ENCODE measurements at regions not wholly inside any gene's neighbourhood (a gene's known extent, or its start where the extent isn't known, plus 50 kb on each side); places are given as distances from the start of the nearest gene placed in this dataset.
"Not testable (repeated sequence)": the region's sequence is repeated elsewhere in the genome, so short reads cannot be mapped to it uniquely, and the experiment has no call there.

DNA sequence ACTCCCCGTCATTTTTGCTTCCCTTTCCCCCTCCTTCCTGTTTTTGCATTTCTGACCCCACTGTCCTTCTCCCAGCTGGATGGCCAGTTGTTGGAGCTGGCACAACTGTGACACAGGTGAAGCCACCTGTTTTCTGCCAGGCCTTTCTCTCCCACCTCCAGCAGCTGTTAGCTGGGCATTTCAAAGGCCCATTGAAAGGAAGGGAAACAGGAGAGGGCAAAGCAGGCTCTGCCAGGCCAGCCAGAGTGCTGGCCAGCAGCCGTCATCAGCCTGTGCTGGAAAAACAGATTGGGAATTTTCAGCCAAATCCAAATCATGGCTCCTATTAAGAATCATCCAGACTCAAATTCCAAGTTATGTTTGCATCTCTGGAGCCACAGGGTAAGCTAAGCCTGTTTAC, 155.2 kb upstream of the C2CD4B start:
- DNase-seq (ENCODE audit: low read depth in 3 of 3): no peak

DNA sequence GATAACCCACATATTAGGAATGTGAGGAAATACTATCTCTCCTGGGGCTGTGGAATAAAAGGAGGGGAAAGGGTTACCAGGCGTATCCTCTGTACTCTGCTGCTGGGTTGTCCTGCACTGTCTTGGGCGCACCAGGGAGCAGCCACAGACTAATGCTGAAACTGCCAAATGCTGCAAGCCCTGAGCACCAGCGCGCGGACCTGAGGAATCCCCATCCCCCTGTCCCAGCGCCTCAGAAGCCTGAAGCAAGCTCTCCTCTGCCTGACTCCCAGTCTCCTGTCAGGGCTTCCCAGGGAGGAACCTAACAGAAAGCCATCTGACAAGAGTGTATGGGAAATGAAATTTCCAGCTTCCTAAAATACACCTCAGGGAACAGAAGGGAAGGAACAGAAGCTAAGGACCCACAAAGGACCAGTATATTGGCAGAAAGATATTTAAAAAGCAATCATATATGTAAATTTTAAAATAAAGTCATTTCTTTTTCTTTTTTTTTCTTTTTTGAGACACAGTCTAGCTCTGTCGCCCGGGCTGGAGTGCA, 158.3 kb upstream of the C2CD4B start:
- no peak for DNase-seq (ENCODE audit: low read depth in 3 of 3)

DNA sequence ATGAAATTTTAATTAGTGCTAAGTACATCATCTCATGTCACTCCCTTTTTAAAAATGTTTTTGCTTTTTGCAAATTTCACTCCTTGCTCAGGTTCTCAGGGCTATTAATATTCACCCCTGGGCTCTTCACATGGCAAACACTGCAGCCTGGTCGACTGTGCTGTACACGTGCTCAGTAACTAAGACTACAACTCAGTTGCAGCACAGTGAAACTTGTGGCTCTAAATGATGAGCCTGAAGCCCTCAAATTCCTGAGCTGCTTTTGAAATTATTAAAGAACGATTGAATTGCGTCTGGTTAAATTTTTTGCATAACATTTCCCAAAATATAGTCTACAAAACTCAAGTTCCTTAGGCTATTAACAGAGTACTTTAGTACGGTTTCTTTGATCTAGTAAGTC, 159.3 kb upstream of the C2CD4B start:
- no peak for DNase-seq (ENCODE audit: low read depth in 3 of 3)

DNA sequence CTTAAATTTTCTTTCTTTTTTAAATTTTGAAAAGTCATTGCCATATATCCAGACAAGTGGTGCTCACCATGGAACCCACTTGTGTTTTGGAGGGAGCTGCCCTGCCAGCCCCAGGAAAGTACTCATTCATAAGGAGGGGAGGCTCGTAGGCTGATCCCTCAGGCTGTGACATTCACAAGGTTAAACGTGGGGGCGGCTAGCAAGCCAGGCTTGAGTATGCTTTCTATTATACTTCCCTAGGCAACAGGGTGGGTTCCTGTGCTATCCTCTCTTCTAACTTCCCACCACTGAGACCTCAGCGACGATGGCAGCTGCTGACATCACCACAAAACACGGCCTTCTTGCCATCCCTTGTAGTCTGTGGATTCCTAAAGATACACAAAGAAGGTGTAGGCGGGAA, 160.5 kb upstream of the C2CD4B start:
- no peak for DNase-seq (ENCODE audit: low read depth in 3 of 3)

DNA sequence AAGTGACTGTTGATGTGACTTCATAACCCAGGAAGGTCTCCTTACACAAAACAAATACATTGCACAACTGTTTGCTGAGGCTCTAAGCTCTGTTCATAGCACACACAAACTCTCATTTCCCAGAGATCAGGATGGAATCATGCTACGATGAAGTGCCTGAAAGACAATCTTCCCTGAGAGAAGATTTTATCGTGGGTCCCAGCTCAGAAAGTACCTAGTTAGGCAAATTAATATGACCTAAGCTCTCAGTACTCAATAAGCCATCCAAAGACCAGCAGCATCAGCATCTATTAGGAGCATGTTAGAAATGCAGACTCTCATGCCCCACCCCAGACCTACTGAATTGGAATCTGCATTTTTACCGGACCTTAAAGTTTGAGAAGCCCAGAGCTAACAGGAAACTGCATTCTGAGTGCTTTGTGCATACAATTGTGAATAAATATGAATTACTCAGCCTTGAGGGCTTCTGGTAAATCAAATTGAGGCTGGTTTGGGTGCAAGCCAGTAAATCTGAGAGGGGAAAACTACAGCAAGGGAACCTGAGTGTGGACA, 161.5 kb upstream of the C2CD4B start:
- DNase-seq (ENCODE audit: low read depth in 3 of 3): no peak

DNA sequence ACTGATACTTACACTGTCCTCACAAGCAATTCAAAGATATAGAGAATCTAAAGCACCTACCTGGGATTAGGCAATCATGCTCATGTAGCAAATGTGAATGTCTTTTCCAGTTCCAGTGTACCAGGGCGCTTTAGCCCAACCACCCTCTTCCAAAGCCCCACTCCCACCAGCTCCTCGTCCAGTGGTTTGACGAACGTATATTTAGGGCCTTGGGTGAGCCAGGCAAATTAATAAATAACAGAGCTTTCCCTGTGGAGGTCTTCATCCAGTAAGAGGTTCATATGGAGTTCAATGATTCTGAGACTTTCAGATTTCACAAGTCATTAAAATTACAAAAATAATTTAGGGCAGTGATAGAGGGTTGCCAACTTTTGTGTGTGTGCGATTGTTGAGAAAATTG, 162.3 kb upstream of the C2CD4B start:
- DNase-seq (ENCODE audit: low read depth in 3 of 3): no peak

DNA sequence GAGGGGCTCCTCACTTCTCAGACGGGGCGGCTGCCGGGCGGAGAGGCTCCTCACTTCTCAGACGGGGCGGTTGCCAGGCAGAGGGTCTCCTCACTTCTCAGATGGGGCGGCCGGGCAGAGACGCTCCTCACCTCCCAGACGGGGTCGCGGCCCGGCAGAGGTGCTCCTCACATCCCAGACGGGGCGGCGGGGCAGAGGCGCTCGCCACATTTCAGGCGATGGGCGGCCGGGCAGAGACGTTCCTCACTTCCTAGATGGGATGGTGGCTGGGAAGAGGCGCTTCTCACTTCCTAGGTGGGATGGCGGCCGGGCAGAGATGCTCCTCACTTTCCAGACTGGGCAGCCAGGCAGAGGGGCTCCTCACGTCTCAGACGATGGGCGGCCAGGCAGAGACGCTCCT, 167.4 kb upstream of the C2CD4B start:
- not testable (repeated sequence) for DNase-seq (ENCODE audit: low read depth in 3 of 3)

DNA sequence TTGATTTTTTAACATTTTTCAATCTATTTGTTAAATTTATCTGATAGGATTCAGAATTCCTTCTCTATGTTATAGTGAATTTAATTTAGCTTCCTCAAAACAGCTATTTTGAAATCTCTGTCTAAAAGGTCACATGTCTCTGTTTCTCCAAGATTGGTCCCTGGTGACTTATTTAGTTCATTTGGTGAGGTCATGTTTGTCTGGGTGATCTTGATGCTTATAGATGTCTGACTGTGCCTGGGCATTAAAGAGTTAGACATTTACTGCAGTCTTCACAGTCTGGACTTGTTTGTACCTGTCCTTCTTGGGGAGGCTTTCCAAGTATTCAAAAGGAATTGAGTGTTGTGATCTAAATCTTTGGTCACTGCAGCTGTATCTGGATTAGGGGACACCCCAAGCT, 169.5 kb upstream of the C2CD4B start:
- DNase-seq (ENCODE audit: low read depth in 3 of 3): no peak

DNA sequence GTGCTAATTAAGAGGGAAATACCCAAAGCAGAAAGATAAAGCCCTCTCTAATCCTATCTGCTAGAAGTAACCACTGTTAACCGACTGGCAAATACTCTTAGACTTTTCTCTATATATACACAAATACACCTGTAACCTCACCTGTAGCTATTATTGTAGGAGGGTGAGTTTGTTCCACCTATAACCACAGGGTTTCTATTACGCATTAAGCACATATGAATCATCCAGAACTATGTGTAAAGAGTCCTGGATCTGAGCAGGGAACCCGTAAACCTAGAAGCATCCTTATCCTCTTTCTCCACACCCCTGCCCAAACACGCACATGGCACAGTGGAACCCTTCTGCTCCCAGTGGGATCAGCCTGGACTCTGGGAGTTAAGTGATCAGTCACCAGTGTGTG, 172.8 kb upstream of the C2CD4B start:
- no peak for DNase-seq (ENCODE audit: low read depth in 3 of 3)

DNA sequence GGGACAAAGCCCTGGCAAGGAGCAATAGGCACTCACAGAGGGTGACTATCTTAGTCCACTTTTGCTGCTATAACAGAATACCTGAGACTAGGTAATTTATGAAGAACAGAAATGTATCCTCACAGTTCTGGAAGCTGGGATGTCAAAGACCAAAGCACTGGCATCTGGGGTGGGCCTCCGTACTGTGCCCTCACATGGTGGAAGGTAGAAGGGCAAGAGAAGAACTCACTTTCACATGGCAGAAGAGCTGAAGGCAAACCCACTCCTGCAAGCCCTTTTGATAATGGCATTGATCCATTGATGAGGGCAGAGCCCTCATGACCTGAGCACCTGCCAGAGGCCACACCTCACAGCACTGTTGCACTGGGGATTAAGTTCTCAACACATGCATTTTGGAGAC, 173.4 kb upstream of the C2CD4B start:
- no peak for DNase-seq (ENCODE audit: low read depth in 3 of 3)

DNA sequence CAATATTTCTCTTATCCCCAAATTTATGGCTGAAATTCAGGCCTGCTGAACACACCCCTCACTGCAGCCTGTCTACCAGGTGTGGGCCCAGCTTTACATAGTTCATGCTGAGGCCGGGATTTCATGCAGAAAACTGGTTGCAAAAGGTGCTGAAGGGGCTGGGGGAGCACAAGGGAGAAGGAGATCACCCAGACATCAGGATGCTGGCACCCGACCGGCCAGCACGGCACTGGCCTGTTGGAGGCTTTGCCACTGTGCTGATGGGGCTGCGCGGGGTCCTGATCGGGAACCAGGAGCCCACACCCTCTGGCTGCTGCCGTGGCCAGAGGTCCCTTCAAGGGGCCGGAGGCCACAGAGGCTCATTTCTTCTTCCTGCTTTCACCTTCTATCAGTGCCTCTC, 177.9 kb upstream of the C2CD4B start:
- no peak for DNase-seq (ENCODE audit: low read depth in 3 of 3)

DNA sequence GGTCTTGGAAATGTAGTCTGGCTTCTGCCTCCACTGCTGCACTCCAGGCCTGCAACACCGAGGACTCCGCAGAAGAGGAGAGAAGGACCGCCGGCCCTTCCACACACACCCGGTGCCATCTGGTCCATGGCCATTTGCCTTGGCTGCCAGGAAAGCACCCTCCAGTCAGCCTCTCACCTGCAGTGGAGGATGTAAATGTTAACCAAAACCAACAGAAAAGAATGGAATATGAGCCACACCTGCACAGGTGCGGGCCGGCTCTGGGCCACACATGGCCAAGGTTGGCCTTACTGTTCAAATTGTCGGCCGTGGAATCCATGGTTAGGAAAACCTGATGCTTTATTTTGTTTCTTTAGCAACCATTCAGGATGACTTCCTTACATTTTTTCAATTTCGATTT, 178.3 kb upstream of the C2CD4B start:
- DNase-seq (ENCODE audit: low read depth in 3 of 3): no peak

DNA sequence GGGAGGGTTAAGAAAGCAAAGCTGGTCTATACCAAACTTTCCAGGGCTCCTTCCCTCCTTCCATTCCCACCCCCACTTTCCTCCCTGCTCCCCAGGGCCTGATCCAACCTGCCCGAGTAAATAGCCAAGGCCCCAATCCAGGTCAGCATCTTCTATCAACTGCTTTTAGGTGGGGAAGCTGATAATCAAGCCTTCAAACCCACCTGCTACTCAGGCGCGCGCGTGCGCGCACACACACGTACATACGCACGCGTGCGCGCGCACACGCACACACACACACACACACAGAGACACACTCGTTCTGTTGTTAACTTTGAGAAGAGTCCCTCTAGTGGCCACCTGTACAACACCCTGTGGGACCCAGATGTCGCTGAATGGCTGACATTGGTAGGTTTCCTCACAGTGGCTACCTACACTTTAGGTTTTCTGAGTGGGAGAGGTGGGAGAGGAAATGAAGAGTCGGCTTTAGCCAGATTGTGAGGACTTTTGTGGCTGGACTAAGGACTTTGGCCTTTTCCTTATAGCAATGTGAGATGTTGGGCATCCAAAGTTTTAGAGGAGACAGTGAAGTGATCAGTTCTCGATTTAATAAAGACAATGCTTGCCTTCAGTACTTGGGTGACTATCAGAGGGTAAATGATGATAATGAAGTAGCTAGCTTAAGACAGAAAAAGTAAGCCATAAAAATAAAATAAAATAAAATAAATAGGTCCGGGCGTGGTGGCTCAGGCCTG, 179.9 kb upstream of the C2CD4B start:
- DNase-seq (ENCODE audit: low read depth in 3 of 3): peak; percentile 12 to 39 (median 27)

DNA sequence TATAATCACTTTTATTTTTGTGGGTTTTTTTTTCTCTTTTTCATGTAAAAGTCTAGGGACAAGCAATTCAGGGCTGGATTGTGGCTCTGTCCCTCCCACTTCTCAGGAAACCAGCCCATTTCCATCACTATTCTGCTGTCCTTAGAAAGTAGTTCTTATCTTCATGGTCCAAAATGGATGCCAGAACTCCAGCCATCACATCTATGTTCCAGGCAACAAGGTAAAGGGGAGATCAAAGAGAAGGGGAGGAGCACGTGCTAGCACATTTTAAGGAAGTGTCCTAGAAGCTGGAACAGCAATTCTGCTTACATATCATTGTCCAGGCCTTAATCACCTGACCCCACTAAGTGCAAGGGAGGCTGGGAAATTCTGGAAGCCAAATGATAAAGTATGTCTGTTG, 181.1 kb upstream of the C2CD4B start:
- no peak for DNase-seq (ENCODE audit: low read depth in 3 of 3)

DNA sequence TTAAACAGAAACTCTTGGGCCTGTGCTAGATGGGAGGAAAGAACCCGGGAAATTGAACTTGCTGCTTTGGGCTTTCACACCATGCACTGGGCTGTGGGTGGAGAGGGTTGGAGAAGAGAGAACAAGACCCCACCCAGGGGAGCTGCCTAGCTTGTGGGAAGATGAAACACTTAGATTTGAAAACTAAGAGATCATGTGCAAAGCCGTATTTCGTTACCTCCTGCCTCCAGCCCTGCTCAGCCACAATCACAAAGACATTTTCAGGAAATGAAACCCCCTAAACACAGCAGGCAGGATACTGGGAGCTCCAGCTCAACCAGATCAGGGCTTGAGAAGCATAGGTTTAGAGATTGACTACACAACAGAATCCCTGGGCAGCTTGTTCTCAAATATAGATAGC, 183.0 kb upstream of the C2CD4B start:
- no peak for DNase-seq (ENCODE audit: low read depth in 3 of 3)

DNA sequence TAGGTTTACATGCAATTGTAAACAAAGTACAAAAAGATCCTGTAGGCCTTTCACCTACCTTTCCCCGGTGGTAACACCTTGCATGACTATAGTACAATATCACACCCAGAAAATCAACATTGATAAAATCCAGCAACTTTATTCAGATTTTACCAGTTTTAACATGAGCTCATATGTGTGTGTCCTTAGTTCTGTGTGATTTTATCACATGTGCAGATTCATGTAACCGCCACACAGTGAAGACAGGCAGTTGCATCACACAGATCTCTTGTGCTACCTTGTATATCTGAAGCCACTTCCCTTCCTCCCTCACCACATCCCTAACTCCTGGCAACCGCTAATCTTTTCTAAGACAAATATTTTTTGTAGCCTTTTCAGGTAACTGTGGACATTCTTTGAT, 183.5 kb upstream of the C2CD4B start:
- DNase-seq (ENCODE audit: low read depth in 3 of 3): no peak

DNA sequence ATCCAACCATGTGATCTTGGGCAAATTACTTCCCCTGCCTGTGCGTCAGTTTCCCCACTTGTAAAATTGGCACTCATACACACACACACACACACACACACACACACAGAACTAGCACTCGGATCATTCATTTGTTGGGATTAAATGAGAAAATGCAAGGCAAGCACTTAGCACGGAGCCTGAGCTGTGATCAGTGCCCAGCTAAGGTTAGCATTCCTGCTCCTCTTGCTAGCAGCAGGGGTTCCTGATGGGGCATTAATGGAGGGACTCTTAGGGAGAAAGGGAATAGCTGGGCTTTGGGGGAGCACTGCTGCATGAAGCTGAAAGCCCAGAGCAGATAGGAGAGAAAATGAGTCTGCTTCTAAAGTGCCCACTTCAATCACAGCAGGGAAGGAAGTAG, 187.7 kb upstream of the C2CD4B start:
- no peak for DNase-seq (ENCODE audit: low read depth in 3 of 3)

DNA sequence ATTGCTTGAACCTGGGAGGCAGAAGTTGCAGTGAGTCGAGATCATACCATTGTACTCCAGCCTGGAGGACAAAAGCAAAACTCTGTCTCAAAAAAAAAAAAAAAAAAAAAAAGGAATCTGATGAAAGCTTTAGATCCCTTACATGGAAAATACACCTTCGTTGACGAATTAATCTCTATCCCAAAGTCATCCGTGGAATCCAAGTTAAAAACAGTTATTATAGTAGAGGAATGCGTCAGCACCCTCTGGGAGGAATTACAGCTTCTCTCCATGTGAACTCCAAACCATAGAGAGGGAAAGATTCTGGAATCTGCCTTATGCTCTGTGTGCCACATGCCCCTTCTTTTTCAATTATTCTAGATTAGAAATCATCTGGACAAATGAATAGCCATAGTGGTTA, 192.3 kb upstream of the C2CD4B start:
- no peak for DNase-seq (ENCODE audit: low read depth in 3 of 3)

DNA sequence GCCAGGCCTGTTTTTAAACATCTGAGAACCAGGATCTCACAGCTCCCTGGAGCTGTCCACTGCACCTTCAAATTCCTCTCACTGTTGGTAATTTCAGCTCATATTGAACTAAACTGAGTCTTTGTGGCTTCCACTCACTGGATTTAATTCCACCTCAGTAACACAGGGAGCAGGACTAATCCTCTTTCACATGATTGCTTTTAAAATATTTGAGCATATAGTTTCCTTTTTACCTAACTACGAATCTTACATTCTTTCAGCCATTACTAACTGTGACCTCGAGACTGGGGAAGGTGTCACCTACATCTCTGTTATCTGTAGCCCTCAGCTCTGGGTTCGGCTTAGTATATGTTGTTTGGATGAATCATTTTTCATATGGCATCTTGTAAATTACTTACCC, 194.3 kb upstream of the C2CD4B start:
- no peak for DNase-seq (ENCODE audit: low read depth in 3 of 3)

DNA sequence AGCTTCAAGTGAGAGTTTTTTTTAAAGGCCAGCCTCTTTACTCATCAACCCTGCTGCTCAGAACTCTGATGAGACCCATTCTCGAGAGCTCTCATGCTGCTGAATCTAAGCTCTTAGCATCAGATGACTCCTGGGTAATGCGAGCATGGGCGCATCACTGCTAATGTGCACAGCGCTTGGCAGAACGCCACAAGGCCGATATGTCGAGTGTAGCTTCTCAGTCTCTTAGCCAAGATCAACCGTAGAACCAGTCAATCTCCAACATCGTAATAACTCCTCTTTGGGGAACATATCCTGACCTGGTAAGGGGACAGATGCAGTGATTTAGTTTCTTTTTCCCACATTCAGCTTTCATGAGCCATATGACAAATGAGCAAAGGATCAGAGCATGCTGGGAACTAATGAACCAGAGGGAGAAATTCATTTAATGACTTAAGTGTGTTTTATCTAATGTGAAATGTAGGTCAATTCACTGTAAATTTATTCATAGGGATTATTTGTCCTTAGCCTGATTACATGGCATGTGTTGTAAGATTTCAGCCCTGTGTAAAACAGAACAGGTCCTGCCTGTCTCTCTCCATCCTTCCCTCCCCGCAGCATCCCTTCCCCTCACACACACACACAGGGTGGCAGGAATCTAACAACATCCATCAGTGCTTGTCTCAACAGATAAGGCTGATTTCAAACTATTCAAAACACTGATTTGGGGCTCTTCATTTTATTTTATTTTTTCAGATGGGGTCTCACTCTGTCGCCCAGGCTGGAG, 195.4 kb upstream of the C2CD4B start:
- no peak for DNase-seq (ENCODE audit: low read depth in 3 of 3)

DNA sequence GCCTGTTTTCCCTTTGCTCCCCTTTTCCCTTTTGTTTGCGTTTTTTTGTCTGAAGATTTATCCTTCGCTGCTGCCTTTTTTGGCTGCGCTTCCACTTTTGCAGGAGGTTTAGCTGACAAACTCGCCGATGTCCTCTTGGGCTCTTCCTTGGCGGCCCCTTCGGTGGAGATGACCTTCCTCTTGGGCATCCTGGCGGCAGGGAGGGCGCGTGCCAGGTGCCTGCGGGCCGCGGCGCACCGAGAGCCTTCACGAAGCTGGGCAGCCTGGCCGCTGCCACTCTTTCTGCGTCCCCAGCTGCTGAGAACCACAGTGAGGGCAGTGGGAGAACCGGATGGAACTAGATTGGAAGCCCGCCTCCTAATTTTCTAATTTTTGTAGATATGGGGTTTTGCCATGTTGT, 197.1 kb upstream of the C2CD4B start:
- no peak for DNase-seq (ENCODE audit: low read depth in 3 of 3)

DNA sequence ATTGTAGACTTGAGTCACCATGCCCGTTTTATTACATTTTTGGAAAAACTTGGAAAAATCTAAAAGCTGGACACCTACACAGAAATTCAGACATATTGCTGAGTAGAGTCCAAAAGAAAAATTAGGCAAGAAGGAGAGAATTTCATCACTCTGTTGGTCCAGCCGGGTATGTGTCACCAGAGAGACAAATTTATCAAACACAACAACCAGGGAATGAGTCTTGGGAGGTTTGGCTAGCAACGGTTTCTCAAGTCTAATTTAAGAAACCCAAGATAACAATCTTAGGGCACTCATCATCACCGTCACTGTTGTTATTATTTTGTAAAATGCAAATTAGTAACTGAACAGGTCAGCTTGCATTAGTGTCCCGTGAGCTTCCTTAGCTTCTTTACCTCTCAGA, 197.5 kb upstream of the C2CD4B start:
- DNase-seq (ENCODE audit: low read depth in 3 of 3): no peak

DNA sequence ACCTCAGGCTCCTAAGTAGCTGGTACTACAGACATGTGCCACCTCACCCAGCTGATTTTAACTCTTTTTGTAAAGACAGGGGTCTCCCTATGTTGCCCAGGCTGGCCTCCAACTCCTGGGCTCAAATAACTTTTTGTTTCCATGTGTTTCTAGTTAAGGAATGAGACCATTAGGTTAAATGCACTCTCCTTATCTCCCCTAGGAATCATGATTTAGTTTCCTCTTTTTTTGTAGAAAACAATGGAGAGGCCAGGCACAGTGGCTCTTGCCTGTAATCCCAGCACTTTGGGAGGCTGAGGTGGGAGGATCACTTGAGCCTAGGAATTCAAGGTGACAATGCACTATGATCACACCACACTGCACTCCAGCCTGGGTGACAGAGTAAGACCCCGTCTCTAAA, 198.8 kb upstream of the C2CD4B start:
- DNase-seq (ENCODE audit: low read depth in 3 of 3): no peak

Data from stimulated activated CD4-positive, alpha-beta T cell treated with anti-CD3 and anti-CD28 coated beads, TNF-alpha, amount 100 ng/mL, for 48 hours (primary cell).